ENCODE measurements at regions not wholly inside any gene's neighbourhood (a gene's known extent, or its start where the extent isn't known, plus 50 kb on each side); places are given as distances from the start of the nearest gene placed in this dataset.

DNA sequence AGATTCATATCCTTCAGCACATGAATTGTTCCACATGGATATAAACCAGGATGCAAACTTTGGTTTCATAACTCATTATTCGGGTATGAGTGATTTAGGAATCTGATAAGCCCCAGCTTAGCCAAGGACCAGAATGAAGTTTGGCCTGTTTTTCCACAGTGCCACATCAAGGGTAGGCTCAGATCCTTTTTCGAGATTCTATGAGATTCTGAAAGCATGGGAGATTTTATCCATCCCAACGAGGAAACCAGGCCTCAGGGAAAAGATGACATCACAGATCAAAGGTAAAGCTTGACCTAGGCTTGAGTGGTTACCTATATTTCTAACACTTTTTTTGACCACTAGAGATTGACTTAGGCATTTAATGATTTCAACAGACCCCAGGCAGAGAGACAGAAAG is 590.8 kb upstream of the PKDCC start:
- H3K27ac ChIP-seq, result no peak overlapping the region
- TF ChIP-seq, protein P1, sequence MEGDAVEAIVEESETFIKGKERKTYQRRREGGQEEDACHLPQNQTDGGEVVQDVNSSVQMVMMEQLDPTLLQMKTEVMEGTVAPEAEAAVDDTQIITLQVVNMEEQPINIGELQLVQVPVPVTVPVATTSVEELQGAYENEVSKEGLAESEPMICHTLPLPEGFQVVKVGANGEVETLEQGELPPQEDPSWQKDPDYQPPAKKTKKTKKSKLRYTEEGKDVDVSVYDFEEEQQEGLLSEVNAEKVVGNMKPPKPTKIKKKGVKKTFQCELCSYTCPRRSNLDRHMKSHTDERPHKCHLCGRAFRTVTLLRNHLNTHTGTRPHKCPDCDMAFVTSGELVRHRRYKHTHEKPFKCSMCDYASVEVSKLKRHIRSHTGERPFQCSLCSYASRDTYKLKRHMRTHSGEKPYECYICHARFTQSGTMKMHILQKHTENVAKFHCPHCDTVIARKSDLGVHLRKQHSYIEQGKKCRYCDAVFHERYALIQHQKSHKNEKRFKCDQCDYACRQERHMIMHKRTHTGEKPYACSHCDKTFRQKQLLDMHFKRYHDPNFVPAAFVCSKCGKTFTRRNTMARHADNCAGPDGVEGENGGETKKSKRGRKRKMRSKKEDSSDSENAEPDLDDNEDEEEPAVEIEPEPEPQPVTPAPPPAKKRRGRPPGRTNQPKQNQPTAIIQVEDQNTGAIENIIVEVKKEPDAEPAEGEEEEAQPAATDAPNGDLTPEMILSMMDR (conservative IDR thresholded peaks at IDR 0.05), result no peak
- TF ChIP-seq ZFX (IDR thresholded peaks at IDR 0.05), result no peak

DNA sequence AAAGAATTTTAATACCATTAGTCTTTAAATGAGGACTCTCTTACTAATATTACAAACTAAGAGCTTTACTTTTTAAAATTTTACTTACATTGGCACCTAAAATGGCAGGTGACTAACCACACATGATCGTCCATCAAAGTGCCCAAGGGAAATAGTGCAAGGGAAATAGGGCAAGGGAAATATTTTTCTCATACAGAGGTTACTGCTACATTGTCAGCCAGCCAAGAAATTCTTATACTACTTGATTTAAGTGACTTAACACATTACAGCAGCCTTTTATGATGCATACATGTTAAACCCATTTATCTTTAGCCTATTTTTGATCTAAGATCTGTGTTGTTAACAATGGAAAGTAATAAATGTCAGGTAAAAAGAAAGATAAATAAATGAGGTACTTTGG is 587.2 kb upstream of the PKDCC start:
- H3K27ac ChIP-seq, result no peak overlapping the region

DNA sequence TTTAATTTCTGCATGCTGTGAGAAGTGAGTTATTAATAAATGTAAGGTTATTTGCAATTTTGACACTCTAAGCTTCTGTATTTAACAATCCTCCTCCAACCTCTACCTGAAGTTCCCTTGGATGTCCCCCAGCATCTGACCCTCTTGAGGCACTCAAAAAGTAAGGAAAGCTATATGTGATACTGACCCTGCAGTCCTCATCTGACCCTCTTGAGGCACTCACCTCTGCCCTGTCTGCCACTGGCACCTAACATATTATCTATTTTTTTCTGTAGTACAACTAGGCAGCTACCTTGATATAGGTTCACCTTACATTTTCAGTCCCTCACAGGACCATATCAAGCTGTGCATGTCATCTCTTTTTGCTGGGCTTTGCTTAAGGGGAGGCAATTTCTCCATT is 583.4 kb upstream of the PKDCC start:
- no peak overlapping the region for H3K27ac ChIP-seq
- TF ChIP-seq, protein P1 (conservative IDR thresholded peaks at IDR 0.05), result no peak
- no peak for TF ChIP-seq ZFX (IDR thresholded peaks at IDR 0.05)

More for the DNA sequence above, 587.2 kb upstream of the PKDCC start:
- no peak for TF ChIP-seq ZFX (IDR thresholded peaks at IDR 0.05)
- TF ChIP-seq, protein P1 (conservative IDR thresholded peaks at IDR 0.05), result no peak

DNA sequence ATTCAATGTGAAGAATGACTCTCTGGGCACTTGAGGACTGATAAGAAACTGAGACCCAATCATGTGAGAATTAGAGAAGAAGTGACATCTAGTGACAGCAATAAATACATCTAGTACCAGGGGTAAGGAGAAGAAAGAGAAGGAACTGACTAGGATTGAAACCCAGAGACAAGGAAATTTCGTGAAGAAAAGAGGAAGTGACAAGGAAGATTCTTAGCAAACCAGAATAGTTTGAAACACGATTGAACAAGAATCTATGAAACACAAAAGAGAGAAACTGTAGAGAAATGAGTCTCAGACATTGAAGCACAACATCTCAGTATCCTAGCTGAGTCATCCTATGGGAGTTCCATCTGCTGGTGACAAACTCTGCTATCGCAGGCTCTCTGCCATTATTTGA is 571.9 kb upstream of the PKDCC start:
- TF ChIP-seq, protein P1 (conservative IDR thresholded peaks at IDR 0.05), result no peak
- no peak for TF ChIP-seq ZFX (IDR thresholded peaks at IDR 0.05)
- no peak overlapping the region for H3K27ac ChIP-seq

DNA sequence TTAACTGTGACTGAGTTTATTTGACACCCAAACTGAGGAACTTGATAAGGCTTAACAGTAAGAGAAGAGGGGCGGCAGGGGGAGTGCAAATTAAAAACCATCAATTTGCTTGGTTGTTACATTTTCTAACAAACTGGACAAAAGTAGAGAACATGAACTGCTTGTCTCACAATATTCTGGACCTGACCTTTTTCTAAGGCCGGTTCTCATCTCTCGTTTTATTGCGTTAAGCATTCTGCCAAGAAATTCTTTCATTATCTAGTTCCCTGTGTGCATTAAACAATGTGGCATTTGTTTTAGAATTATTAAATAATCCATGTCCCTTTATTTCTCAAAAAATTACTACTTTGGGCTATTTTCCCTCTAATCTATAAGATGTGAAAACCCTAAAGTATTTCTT is 565.2 kb upstream of the PKDCC start:
- H3K27ac ChIP-seq, result no peak overlapping the region
- TF ChIP-seq ZFX (IDR thresholded peaks at IDR 0.05), result no peak
- TF ChIP-seq, protein P1 (conservative IDR thresholded peaks at IDR 0.05), result no peak

DNA sequence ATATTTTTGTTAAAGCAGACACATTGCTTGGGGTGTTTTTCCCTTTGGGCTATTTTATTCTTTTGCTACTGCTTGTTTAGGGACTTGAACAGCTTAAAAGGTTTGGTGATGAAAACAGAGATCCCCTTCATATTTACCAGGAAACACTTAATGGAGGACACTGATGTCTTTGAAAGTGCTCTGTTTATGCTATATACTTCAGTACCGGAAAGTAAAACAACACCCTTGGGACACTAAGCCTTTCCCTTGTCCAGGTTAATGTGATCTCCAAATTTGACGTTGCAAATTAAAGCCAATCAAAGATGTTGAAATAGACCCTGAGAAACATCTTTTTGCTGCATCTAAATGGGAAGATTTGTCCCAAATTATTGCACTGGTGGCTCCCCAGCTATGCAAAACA is 564.6 kb upstream of the PKDCC start:
- H3K27ac ChIP-seq, result no peak overlapping the region
- TF ChIP-seq, protein P1 (conservative IDR thresholded peaks at IDR 0.05), result no peak
- no peak for TF ChIP-seq ZFX (IDR thresholded peaks at IDR 0.05)

DNA sequence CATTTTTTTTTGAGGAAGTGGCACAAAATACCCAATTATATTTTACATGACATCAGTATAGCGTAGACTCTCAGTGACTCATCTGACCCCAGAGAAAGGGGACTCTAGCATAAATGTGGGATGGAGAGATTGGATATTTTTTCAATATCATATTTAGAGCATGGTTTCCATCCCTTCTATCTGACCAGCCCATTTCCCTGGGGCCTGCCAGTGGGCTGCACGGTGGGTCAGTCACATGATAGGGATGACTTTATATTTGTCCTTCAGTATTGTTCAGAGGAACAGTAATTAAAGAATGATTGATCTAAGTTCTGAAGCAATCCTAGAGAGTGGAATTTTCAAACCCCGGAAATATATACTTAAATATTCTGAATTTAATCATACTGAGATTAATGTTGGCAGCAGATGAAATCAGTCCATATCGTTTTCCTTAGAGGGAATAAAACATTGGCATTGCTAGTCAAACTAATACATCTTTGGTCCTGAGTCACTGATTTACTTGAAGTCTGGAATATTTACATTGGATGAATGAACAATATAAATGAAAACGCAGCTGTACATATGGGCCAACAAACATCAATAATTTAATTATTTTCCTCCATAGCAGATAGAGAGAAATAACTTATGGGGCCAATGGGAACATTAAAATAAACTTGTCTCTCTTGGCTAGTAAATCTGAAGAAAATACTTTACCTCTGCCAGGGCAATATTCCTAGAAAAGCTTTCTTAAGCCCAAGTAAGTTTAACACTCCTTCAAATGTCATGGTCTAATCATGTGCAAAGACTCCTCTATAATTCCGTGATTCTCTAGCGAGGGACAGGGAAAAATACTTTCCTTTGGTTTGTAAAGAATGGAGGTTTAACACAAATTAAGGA is 563.6 kb upstream of the PKDCC start:
- H3K27ac ChIP-seq, result no peak overlapping the region
- TF ChIP-seq ZFX (IDR thresholded peaks at IDR 0.05), result no peak
- TF ChIP-seq, protein P1 (conservative IDR thresholded peaks at IDR 0.05), result no peak
